Glutamatergic neuron (in vitro differentiated cells): ENCODE measurements at regions not wholly inside any gene's neighbourhood (a gene's known extent, or its start where the extent isn't known, plus 50 kb on each side); places are given as distances from the start of the nearest gene placed in this dataset.

Source experiments
- DNase-seq: peaks from one replicate; pipeline ENCODE4 v3.0.0; 2022
- H3K27ac Mint-ChIP-seq: one replicate; pipeline ENCODE4 v1.8.0; 2020; ENCODE audit warnings: mild to moderate bottlenecking, mixed read lengths, inconsistent platforms; ENCODE audit not compliant: unreplicated experiment
- H3K27me3 Mint-ChIP-seq: one replicate; pipeline ENCODE4 v1.8.0; 2020; ENCODE audit warnings: mild to moderate bottlenecking, moderate library complexity, mixed read lengths, inconsistent platforms; ENCODE audit not compliant: unreplicated experiment
- H3K36me3 Mint-ChIP-seq: one replicate; pipeline ENCODE4 v1.8.0; 2020; ENCODE audit warnings: mild to moderate bottlenecking, mixed read lengths, inconsistent platforms; ENCODE audit not compliant: unreplicated experiment
- H3K4me1 Mint-ChIP-seq: one replicate; pipeline ENCODE4 v1.8.0; 2020; ENCODE audit warnings: mild to moderate bottlenecking, low read depth, mixed read lengths, inconsistent platforms; ENCODE audit not compliant: unreplicated experiment
- H3K4me3 Mint-ChIP-seq: one replicate; pipeline ENCODE4 v1.8.0; 2020; ENCODE audit warnings: mild to moderate bottlenecking, mixed read lengths, inconsistent platforms; ENCODE audit not compliant: unreplicated experiment
- H3K9me3 Mint-ChIP-seq: one replicate; pipeline ENCODE4 v1.8.0; 2020; ENCODE audit warnings: mild to moderate bottlenecking, moderate library complexity, mixed read lengths, inconsistent platforms; ENCODE audit not compliant: unreplicated experiment
- CTCF ChIP-seq: fragments of 200-600 bp; sonication (generic); IDR thresholded peaks from one replicate; pipeline ENCODE4 v1.5.0; 2021; ENCODE audit not compliant: partially characterized antibody, unreplicated experiment

GRCh38 chr13:81682081-81682630, 1341.2 kb upstream of the SPRY2 start:
- H3K27me3 Mint-ChIP-seq = no peaks in the 10 kb centered on the region
- H3K4me1 Mint-ChIP-seq = no peaks in the 10 kb centered on the region
- H3K4me3 Mint-ChIP-seq = no peak overlapping the region
- H3K9me3 Mint-ChIP-seq = no peaks in the 10 kb centered on the region
- DNase-seq = no peak
- H3K36me3 Mint-ChIP-seq = peaks cover 4% of the 10 kb centered on the region
- no peak overlapping the region for H3K27ac Mint-ChIP-seq
- no peak for TF ChIP-seq CTCF

- Mint-ChIP-seq H3K4me3 (no peak overlapping the region), H3K36me3 (peaks cover 4% of the 10 kb centered on the region), H3K27me3 (no peaks in the 10 kb centered on the region), H3K27ac (no peak overlapping the region), H3K4me1 (no peaks in the 10 kb centered on the region), H3K9me3 (no peaks in the 10 kb centered on the region)
- TF ChIP-seq CTCF = no peak
- no peak for DNase-seq
Observed at GRCh38 chr13:81677857-81678256, 1336.9 kb upstream of the SPRY2 start.

- TF ChIP-seq CTCF = no peak
- no peaks in the 10 kb centered on the region for H3K27me3 Mint-ChIP-seq
- no peak overlapping the region for H3K4me3 Mint-ChIP-seq
- no peaks in the 10 kb centered on the region for H3K9me3 Mint-ChIP-seq
- DNase-seq = no peak
- H3K4me1 Mint-ChIP-seq = no peaks in the 10 kb centered on the region
- H3K36me3 Mint-ChIP-seq = peaks cover 4% of the 10 kb centered on the region
- H3K27ac Mint-ChIP-seq = no peak overlapping the region
Observed at GRCh38 chr13:81676008-81676407, 1335.1 kb upstream of the SPRY2 start.

GRCh38 chr13:81671064-81671463, 1330.1 kb upstream of the SPRY2 start:
- no peak overlapping the region for H3K4me3 Mint-ChIP-seq
- no peak for TF ChIP-seq CTCF
- H3K27me3 Mint-ChIP-seq = no peaks in the 10 kb centered on the region
- no peaks in the 10 kb centered on the region for H3K4me1 Mint-ChIP-seq
- H3K36me3 Mint-ChIP-seq = no peaks in the 10 kb centered on the region
- peaks cover 1% of the 10 kb centered on the region for H3K9me3 Mint-ChIP-seq
- DNase-seq = no peak
- no peak overlapping the region for H3K27ac Mint-ChIP-seq

- Mint-ChIP-seq H3K9me3 (peaks cover 1% of the 10 kb centered on the region), H3K36me3 (no peaks in the 10 kb centered on the region), H3K4me3 (no peak overlapping the region), H3K27ac (no peak overlapping the region), H3K27me3 (no peaks in the 10 kb centered on the region), H3K4me1 (no peaks in the 10 kb centered on the region)
- TF ChIP-seq CTCF = no peak
- DNase-seq = no peak
Observed at GRCh38 chr13:81670048-81670447, 1329.1 kb upstream of the SPRY2 start.
